HG02884 (cell line): ENCODE measurements at regions not wholly inside any gene's neighbourhood (a gene's known extent, or its start where the extent isn't known, plus 50 kb on each side); places are given as distances from the start of the nearest gene placed in this dataset.

Experiments
- ATAC-seq: cut with Tn5 transposase; IDR thresholded peaks from one replicate; pipeline ENCODE4 v1.9.1; 2021; ENCODE audit warnings: mild to moderate bottlenecking, moderate library complexity; ENCODE audit not compliant: unreplicated experiment

GRCh38 chr7:21137640-21138039, 290.2 kb upstream of the SP4 start:
- ATAC-seq, result no peak

GRCh38 chr7:21140622-21141021, 287.3 kb upstream of the SP4 start:
- ATAC-seq, result no peak

- no peak for ATAC-seq
Measured at GRCh38 chr7:21141476-21141875, 286.4 kb upstream of the SP4 start.

- ATAC-seq, result no peak
Measured at GRCh38 chr7:21142081-21142480, 285.8 kb upstream of the SP4 start.

GRCh38 chr7:21146642-21147423, 281.1 kb upstream of the SP4 start:
- no peak for ATAC-seq

GRCh38 chr7:21149809-21150208, 278.1 kb upstream of the SP4 start:
- ATAC-seq, result no peak

- no peak for ATAC-seq
Measured at GRCh38 chr7:21154614-21155013, 273.3 kb upstream of the SP4 start.

GRCh38 chr7:21159506-21159905, 268.4 kb upstream of the SP4 start:
- no peak for ATAC-seq

- ATAC-seq, result no peak
Measured at GRCh38 chr7:21160401-21160800, 267.5 kb upstream of the SP4 start.

- ATAC-seq, result no peak
Measured at GRCh38 chr7:21167942-21168341, 259.9 kb upstream of the SP4 start.

GRCh38 chr7:21169667-21170580, 258.0 kb upstream of the SP4 start:
- ATAC-seq, result no peak

GRCh38 chr7:21172800-21173199, 255.1 kb upstream of the SP4 start:
- no peak for ATAC-seq

GRCh38 chr7:21173436-21173835, 254.4 kb upstream of the SP4 start:
- ATAC-seq, result no peak

- ATAC-seq, result no peak
Measured at GRCh38 chr7:21175714-21176113, 252.2 kb upstream of the SP4 start.

GRCh38 chr7:21184942-21185652, 242.8 kb upstream of the SP4 start:
- ATAC-seq, result no peak

GRCh38 chr7:21185653-21186265, 242.1 kb upstream of the SP4 start:
- ATAC-seq, result no peak

- ATAC-seq, result no peak
Measured at GRCh38 chr7:21191321-21192073, 236.4 kb upstream of the SP4 start.

GRCh38 chr7:21192657-21193056, 235.2 kb upstream of the SP4 start:
- ATAC-seq, result no peak

- ATAC-seq, result no peak
Measured at GRCh38 chr7:21193895-21194294, 234.0 kb upstream of the SP4 start.

GRCh38 chr7:21194936-21195335, 232.9 kb upstream of the SP4 start:
- no peak for ATAC-seq
